ENCODE measurements at regions not wholly inside any gene's neighbourhood (a gene's known extent, or its start where the extent isn't known, plus 50 kb on each side); places are given as distances from the start of the nearest gene placed in this dataset.

GRCh38 chr14:92224358-92224954 is 98.5 kb upstream of the SLC24A4 start:
- TF ChIP-seq CTCF (IDR thresholded peaks at IDR 0.05; ENCODE audit: low read depth, low read length) (no peak), MYC (IDR thresholded peaks at IDR 0.05; ENCODE audit: low read depth, low read length) (no peak), POLR2A (IDR thresholded peaks at IDR 0.05; ENCODE audit: extremely low read depth, insufficient read length) (no peak), MAX (IDR thresholded peaks at IDR 0.05; ENCODE audit: low read depth, low read length) (no peak)

Measured in NB4 (cell line).